Peyer's patch (tissue), 4 donors: ENCODE measurements at regions not wholly inside any gene's neighbourhood (a gene's known extent, or its start where the extent isn't known, plus 50 kb on each side); places are given as distances from the start of the nearest gene placed in this dataset.

ENCODE experiments used
- DNase-seq, 3 donors: peaks; one replicate each; pipeline ENCODE4 v3.0.0-alpha.2; 2017 to 2019
- H3K27ac ChIP-seq, 4 donors: fragments of 200-600 bp; sonication (generic); one replicate each; pipeline ENCODE4 v1.5.1; 2016 to 2019
- H3K27me3 ChIP-seq, 2 donors: fragments of 200-600 bp; sonication (generic); one replicate each; pipeline ENCODE4 v1.5.1; 2019
- H3K36me3 ChIP-seq, 3 donors: fragments of 200-600 bp; sonication (generic); one replicate each; pipeline ENCODE4 v1.5.1; 2016 to 2019
- H3K4me1 ChIP-seq, 4 donors: fragments of 200-600 bp; sonication (generic); one replicate each; pipeline ENCODE4 v1.5.1; 2016 to 2019
- H3K4me3 ChIP-seq, 4 donors: fragments of 200-600 bp; sonication (generic); 1 replicate in 3 of 4; 2 replicates in 1 of 4; pipeline ENCODE4 v1.5.1; 2016 to 2019; ENCODE audit warnings: mild to moderate bottlenecking in 1 of 4
- H3K9me3 ChIP-seq, 4 donors: fragments of 200-600 bp; sonication (generic); one replicate each; pipeline ENCODE4 v1.5.1; 2016 to 2019; ENCODE audit warnings: mild to moderate bottlenecking in 1 of 4
- CTCF ChIP-seq, 6 experiments: fragments of 450-650 bp in 4 of 6; fragments of 200-600 bp in 2 of 6; sonication (generic) in 1 of 6; IDR thresholded peaks; one replicate each; pipeline ENCODE4 v1.5.1; 2017 to 2019; ENCODE audit warnings: antibody characterized with exemption in 6 of 6, mild to moderate bottlenecking in 3 of 6, moderate library complexity in 1 of 6
- POLR2A ChIP-seq, 2 donors: fragments of 450-650 bp; IDR thresholded peaks; one replicate each; pipeline ENCODE4 v1.5.1; 2017; ENCODE audit warnings: antibody characterized with exemption in 2 of 2, mild to moderate bottlenecking in 2 of 2, moderate library complexity in 2 of 2

GRCh38 chr4:3706111-3706511, 60.1 kb upstream of the ADRA2C start:
- Histone ChIP-seq H3K4me1 (no peaks in the 10 kb centered on the region), H3K27me3 (no peaks in the 10 kb centered on the region), H3K27ac (no peak overlapping the region), H3K9me3 (no peaks in the 10 kb centered on the region), H3K4me3 (no peak overlapping the region), H3K36me3 (no peaks in the 10 kb centered on the region)
- DNase-seq = peak in 1 of 3 donors; percentile 19
- TF ChIP-seq POLR2A (IDR thresholded peaks at IDR 0.05) (no peak), CTCF (IDR thresholded peaks at IDR 0.05) (no peak)

- no peak overlapping the region for H3K27ac ChIP-seq
- no peak overlapping the region for H3K4me3 ChIP-seq
- H3K4me1 ChIP-seq = no peaks in the 10 kb centered on the region
- H3K36me3 ChIP-seq = no peaks in the 10 kb centered on the region
- no peak for TF ChIP-seq CTCF (IDR thresholded peaks at IDR 0.05)
- TF ChIP-seq POLR2A (IDR thresholded peaks at IDR 0.05) = no peak
- DNase-seq = peak in 1 of 3 donors; percentile 25
- no peaks in the 10 kb centered on the region for H3K27me3 ChIP-seq
- no peaks in the 10 kb centered on the region for H3K9me3 ChIP-seq
These were observed 60.8 kb upstream of the ADRA2C start for GRCh38 chr4:3705236-3705987.

- Histone ChIP-seq H3K27me3 (no peaks in the 10 kb centered on the region), H3K4me3 (no peak overlapping the region), H3K4me1 (no peaks in the 10 kb centered on the region), H3K36me3 (no peaks in the 10 kb centered on the region), H3K9me3 (no peaks in the 10 kb centered on the region), H3K27ac (no peak overlapping the region)
- DNase-seq = peak in 1 of 3 donors; percentile 25
- TF ChIP-seq CTCF (IDR thresholded peaks at IDR 0.05) (no peak), POLR2A (IDR thresholded peaks at IDR 0.05) (no peak)
These were observed 61.5 kb upstream of the ADRA2C start for GRCh38 chr4:3704669-3705068.

- Histone ChIP-seq H3K4me3 (no peak overlapping the region), H3K36me3 (no peaks in the 10 kb centered on the region), H3K9me3 (no peaks in the 10 kb centered on the region), H3K27me3 (no peaks in the 10 kb centered on the region), H3K4me1 (no peaks in the 10 kb centered on the region), H3K27ac (no peak overlapping the region)
- peak in 1 of 3 donors; percentile 38 for DNase-seq
- no peak for TF ChIP-seq CTCF (IDR thresholded peaks at IDR 0.05)
- no peak for TF ChIP-seq POLR2A (IDR thresholded peaks at IDR 0.05)
These were observed 62.3 kb upstream of the ADRA2C start for GRCh38 chr4:3703677-3704521.

GRCh38 chr4:3703343-3703676, 62.9 kb upstream of the ADRA2C start:
- H3K27me3 ChIP-seq = no peaks in the 10 kb centered on the region

More at GRCh38 chr4:3703343-3703676, 62.9 kb upstream of the ADRA2C start:
- Histone ChIP-seq H3K4me3 (no peak overlapping the region), H3K9me3 (no peaks in the 10 kb centered on the region), H3K27ac (no peak overlapping the region), H3K4me1 (no peaks in the 10 kb centered on the region), H3K36me3 (no peaks in the 10 kb centered on the region)
- peak in 1 of 3 donors; percentile 14 for DNase-seq
- TF ChIP-seq CTCF (IDR thresholded peaks at IDR 0.05) (no peak), POLR2A (IDR thresholded peaks at IDR 0.05) (no peak)
